ENCODE measurements at regions not wholly inside any gene's neighbourhood (a gene's known extent, or its start where the extent isn't known, plus 50 kb on each side); places are given as distances from the start of the nearest gene placed in this dataset.
"Not testable (repeated sequence)": the region's sequence is repeated elsewhere in the genome, so short reads cannot be mapped to it uniquely, and the experiment has no call there.

GRCh38 chr1:213358368-213358767 is 307.3 kb downstream of the RPS6KC1 start:
- not testable (repeated sequence) for H3K9me3 Mint-ChIP-seq; ATAC-seq (replicated peaks); H3K27ac Mint-ChIP-seq; H3K27me3 Mint-ChIP-seq; H3K36me3 Mint-ChIP-seq; H3K4me3 Mint-ChIP-seq; DNase-seq; H3K4me1 Mint-ChIP-seq

- H3K4me3 Mint-ChIP-seq, result no peak overlapping the region
- DNase-seq (no peak), ATAC-seq (replicated peaks) (no peak)
- peaks cover 1 to 6% of the 10 kb centered on the region in 2 donors for H3K9me3 Mint-ChIP-seq
- no peaks in the 10 kb centered on the region for H3K27me3 Mint-ChIP-seq
- no peak overlapping the region for H3K27ac Mint-ChIP-seq
- H3K36me3 Mint-ChIP-seq, result no peaks in the 10 kb centered on the region
- H3K4me1 Mint-ChIP-seq, result no peaks in the 10 kb centered on the region
These were observed 311.6 kb downstream of the RPS6KC1 start for GRCh38 chr1:213362598-213362997.

GRCh38 chr1:213366141-213366831 is 315.2 kb downstream of the RPS6KC1 start:
- Mint-ChIP-seq H3K4me3 (no peak overlapping the region), H3K36me3 (no peaks in the 10 kb centered on the region), H3K27ac (no peak overlapping the region), H3K4me1 (no peaks in the 10 kb centered on the region), H3K9me3 (peaks cover 1 to 6% of the 10 kb centered on the region in 2 donors), H3K27me3 (peaks cover 0 to 5% of the 10 kb centered on the region in 2 donors)
- DNase-seq (no peak), ATAC-seq (replicated peaks) (no peak)

- ATAC-seq (replicated peaks) (no peak), DNase-seq (no peak)
- Mint-ChIP-seq H3K9me3 (no peaks in the 10 kb centered on the region), H3K27ac (no peak overlapping the region), H3K36me3 (no peaks in the 10 kb centered on the region), H3K4me3 (no peak overlapping the region), H3K4me1 (no peaks in the 10 kb centered on the region), H3K27me3 (peaks cover 0 to 9% of the 10 kb centered on the region in 2 donors)
These were observed 318.4 kb downstream of the RPS6KC1 start for GRCh38 chr1:213369465-213369864.

- H3K9me3 Mint-ChIP-seq, result no peaks in the 10 kb centered on the region
- DNase-seq (no peak), ATAC-seq (replicated peaks) (no peak)
- H3K36me3 Mint-ChIP-seq, result no peaks in the 10 kb centered on the region
- H3K27ac Mint-ChIP-seq, result no peak overlapping the region
- H3K4me1 Mint-ChIP-seq, result no peaks in the 10 kb centered on the region
- no peak overlapping the region for H3K4me3 Mint-ChIP-seq
- peaks cover 0 to 11% of the 10 kb centered on the region in 2 donors for H3K27me3 Mint-ChIP-seq
These were observed 319.5 kb downstream of the RPS6KC1 start for GRCh38 chr1:213370523-213370922.

- H3K4me3 Mint-ChIP-seq, result no peak overlapping the region
- H3K36me3 Mint-ChIP-seq, result no peaks in the 10 kb centered on the region
- no peaks in the 10 kb centered on the region for H3K4me1 Mint-ChIP-seq
- no peaks in the 10 kb centered on the region for H3K9me3 Mint-ChIP-seq
- no peak for DNase-seq
- peaks cover 0 to 11% of the 10 kb centered on the region in 2 donors for H3K27me3 Mint-ChIP-seq
- no peak overlapping the region for H3K27ac Mint-ChIP-seq
- ATAC-seq (replicated peaks), result no peak
These were observed 320.4 kb downstream of the RPS6KC1 start for GRCh38 chr1:213371525-213371846.

- H3K27me3 Mint-ChIP-seq, result peaks cover 0 to 16% of the 10 kb centered on the region in 2 donors
These were observed 321.0 kb downstream of the RPS6KC1 start for GRCh38 chr1:213371847-213372619.

GRCh38 chr1:213374369-213374768 is 323.3 kb downstream of the RPS6KC1 start:
- Mint-ChIP-seq H3K27me3 (peaks cover 0 to 16% of the 10 kb centered on the region in 2 donors), H3K36me3 (no peaks in the 10 kb centered on the region), H3K9me3 (no peaks in the 10 kb centered on the region), H3K4me3 (no peak overlapping the region), H3K27ac (no peak overlapping the region), H3K4me1 (no peaks in the 10 kb centered on the region)
- DNase-seq (peak; percentile 8), ATAC-seq (replicated peaks) (peak; percentile 67 to 68)

More at GRCh38 chr1:213371847-213372619, 321.0 kb downstream of the RPS6KC1 start:
- Mint-ChIP-seq H3K27ac (no peak overlapping the region), H3K36me3 (no peaks in the 10 kb centered on the region), H3K4me1 (no peaks in the 10 kb centered on the region), H3K9me3 (no peaks in the 10 kb centered on the region), H3K4me3 (no peak overlapping the region)
- no peak for ATAC-seq (replicated peaks)
- no peak for DNase-seq

- H3K4me3 Mint-ChIP-seq, result no peak overlapping the region
- H3K27ac Mint-ChIP-seq, result no peak overlapping the region
- H3K4me1 Mint-ChIP-seq, result no peaks in the 10 kb centered on the region
- no peaks in the 10 kb centered on the region for H3K36me3 Mint-ChIP-seq
- H3K27me3 Mint-ChIP-seq, result peaks cover 0 to 16% of the 10 kb centered on the region in 2 donors
- ATAC-seq (replicated peaks) (no peak), DNase-seq (no peak)
- H3K9me3 Mint-ChIP-seq, result peaks cover 0 to 1% of the 10 kb centered on the region in 2 donors
These were observed 324.0 kb downstream of the RPS6KC1 start for GRCh38 chr1:213375002-213375401.

GRCh38 chr1:213376862-213377372 is 325.9 kb downstream of the RPS6KC1 start:
- Mint-ChIP-seq H3K9me3 (peaks cover 0 to 1% of the 10 kb centered on the region in 2 donors), H3K27me3 (peaks cover 0 to 10% of the 10 kb centered on the region in 2 donors), H3K36me3 (no peaks in the 10 kb centered on the region), H3K4me1 (no peaks in the 10 kb centered on the region), H3K27ac (no peak overlapping the region), H3K4me3 (no peak overlapping the region)
- no peak for ATAC-seq (replicated peaks)
- no peak for DNase-seq

GRCh38 chr1:213380865-213381264 is 329.8 kb downstream of the RPS6KC1 start:
- Mint-ChIP-seq H3K4me1 (no peaks in the 10 kb centered on the region), H3K4me3 (no peak overlapping the region), H3K36me3 (no peaks in the 10 kb centered on the region), H3K27ac (no peak overlapping the region), H3K27me3 (peaks cover 4 to 5% of the 10 kb centered on the region in 2 donors), H3K9me3 (peaks cover 1 to 4% of the 10 kb centered on the region in 2 donors)
- DNase-seq, result no peak
- no peak for ATAC-seq (replicated peaks)

- H3K4me1 Mint-ChIP-seq, result no peaks in the 10 kb centered on the region
- ATAC-seq (replicated peaks) (no peak), DNase-seq (no peak)
- no peak overlapping the region for H3K4me3 Mint-ChIP-seq
- H3K9me3 Mint-ChIP-seq, result peaks cover 1 to 4% of the 10 kb centered on the region in 2 donors
- H3K36me3 Mint-ChIP-seq, result no peaks in the 10 kb centered on the region
- no peak overlapping the region for H3K27ac Mint-ChIP-seq
- peaks cover 3 to 4% of the 10 kb centered on the region in 2 donors for H3K27me3 Mint-ChIP-seq
These were observed 330.6 kb downstream of the RPS6KC1 start for GRCh38 chr1:213381572-213382084.

GRCh38 chr1:213383465-213383864 is 332.4 kb downstream of the RPS6KC1 start:
- no peak overlapping the region for H3K27ac Mint-ChIP-seq
- DNase-seq, result no peak
- no peaks in the 10 kb centered on the region for H3K4me1 Mint-ChIP-seq
- ATAC-seq (replicated peaks), result no peak
- no peak overlapping the region for H3K4me3 Mint-ChIP-seq
- H3K9me3 Mint-ChIP-seq, result peaks cover 1 to 4% of the 10 kb centered on the region in 2 donors
- H3K27me3 Mint-ChIP-seq, result peaks cover 0 to 4% of the 10 kb centered on the region in 2 donors
- no peaks in the 10 kb centered on the region for H3K36me3 Mint-ChIP-seq

- peaks cover 0 to 4% of the 10 kb centered on the region in 2 donors for H3K27me3 Mint-ChIP-seq
- H3K36me3 Mint-ChIP-seq, result no peaks in the 10 kb centered on the region
- peaks cover 0 to 4% of the 10 kb centered on the region in 2 donors for H3K9me3 Mint-ChIP-seq
- DNase-seq (no peak), ATAC-seq (replicated peaks) (no peak)
- H3K4me1 Mint-ChIP-seq, result no peaks in the 10 kb centered on the region
- no peak overlapping the region for H3K27ac Mint-ChIP-seq
- no peak overlapping the region for H3K4me3 Mint-ChIP-seq
These were observed 334.2 kb downstream of the RPS6KC1 start for GRCh38 chr1:213385201-213385600.
